ENCODE measurements at regions not wholly inside any gene's neighbourhood (a gene's known extent, or its start where the extent isn't known, plus 50 kb on each side); places are given as distances from the start of the nearest gene placed in this dataset.
A peak's percentile ranks its signal among the peaks of the same experiment; 100 is the strongest.

DNA sequence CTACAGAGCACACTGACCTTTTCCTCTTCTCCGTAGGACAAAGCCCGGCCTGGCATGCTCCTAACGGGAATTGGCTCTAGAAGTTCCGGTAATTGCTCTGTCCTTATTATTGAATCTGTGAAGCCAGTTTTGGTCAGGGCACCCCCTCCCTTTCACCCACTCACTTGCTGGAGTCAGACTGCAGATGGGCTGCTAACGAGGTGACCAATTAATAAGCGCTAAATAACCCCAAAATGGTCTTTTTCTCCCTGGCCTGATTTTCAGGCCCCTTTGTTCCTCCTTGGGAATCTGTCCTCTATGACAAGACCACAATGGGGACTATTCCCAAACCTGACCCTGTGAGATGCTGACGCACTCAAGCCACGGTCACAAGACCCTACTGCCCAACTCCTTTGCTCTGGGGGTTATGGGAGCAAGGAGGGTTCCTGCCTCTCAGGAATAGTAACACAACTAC is 610.0 kb upstream of the CADM1 start:
- FAIRE-seq (no peak), DNase-seq (ENCODE audit: insufficient read length, low spot score) (no peak)

DNA sequence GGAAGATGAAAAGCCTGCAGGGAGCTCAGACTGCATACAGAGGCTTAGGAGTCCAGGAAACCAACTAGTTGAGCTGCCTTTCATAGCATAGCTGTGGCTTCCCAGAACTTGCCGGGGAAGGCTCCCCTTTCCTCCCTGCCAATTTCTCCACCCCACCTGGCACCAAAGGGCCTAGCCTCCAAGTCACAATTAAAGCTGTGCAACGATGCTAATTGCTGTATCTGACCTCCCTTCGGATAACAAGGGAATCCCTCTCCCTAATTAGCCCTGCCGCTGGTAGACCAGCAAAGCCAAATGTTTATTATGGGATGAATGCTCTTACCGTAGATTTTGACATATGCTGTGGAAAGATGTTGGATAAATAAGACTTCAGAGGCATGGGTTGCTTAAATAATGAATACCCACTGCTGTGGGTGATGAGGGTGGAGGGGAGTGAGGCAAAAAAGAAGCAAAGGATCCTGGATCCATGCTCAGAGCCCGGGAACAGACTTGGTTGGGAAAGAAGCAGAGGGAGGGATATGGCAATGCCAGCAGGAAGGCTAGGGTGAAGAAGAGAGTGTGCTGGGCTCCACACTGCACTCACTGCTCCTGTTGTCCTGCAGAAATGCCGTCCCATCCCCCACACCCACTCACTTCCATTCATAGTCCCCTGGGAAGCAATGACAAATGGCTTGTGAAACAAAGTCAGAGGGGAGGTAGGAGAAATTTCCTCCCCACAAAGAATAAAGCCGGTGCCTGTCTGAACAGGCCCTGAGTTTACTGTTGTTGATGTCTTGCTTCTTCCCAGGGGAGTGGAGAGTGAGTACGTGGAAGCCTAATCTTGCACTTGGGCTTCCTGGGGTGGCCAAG is 608.1 kb upstream of the CADM1 start:
- FAIRE-seq (no peak), DNase-seq (ENCODE audit: insufficient read length, low spot score) (no peak)

DNA sequence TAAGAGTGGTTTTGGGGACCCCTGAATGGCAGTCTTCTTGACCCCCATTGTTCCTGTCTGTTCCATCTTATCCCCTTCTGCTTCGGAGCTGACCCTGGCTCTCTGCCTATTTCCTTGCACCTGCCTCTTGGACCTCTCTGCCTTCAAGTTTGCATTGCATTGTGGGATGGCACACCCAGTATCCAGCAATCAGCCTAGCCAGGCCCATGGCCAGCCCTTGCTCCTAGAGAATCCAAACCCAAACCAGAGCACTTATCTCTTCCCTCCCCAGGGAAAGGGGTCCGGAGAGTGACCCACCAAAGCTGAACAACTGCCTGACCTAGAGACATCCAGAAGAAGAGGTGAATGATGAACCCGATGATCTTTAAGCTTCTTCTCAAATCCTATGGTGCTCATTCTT is 607.3 kb upstream of the CADM1 start:
- FAIRE-seq = no peak
- no peak for DNase-seq (ENCODE audit: insufficient read length, low spot score)

DNA sequence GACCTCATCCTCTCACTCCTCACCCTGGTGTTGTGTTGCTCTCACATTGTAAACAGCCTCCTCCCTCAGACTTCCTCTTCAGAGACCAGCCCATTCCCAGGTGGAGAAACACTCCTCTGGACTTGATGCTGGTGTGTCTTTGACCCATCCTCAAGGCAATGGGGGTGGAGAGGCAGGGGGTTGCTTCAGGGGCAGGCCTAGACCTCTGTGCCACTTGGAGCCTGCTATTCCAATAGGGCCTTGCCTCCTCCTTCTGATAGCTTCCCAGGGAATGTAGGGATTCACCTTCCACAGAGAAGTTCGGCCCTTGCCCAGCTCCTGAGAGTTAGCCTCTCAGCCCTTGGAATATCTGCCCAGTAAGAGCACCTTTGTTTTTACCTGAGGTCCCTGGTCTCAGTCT is 606.6 kb upstream of the CADM1 start:
- FAIRE-seq (no peak), DNase-seq (ENCODE audit: insufficient read length, low spot score) (no peak)

DNA sequence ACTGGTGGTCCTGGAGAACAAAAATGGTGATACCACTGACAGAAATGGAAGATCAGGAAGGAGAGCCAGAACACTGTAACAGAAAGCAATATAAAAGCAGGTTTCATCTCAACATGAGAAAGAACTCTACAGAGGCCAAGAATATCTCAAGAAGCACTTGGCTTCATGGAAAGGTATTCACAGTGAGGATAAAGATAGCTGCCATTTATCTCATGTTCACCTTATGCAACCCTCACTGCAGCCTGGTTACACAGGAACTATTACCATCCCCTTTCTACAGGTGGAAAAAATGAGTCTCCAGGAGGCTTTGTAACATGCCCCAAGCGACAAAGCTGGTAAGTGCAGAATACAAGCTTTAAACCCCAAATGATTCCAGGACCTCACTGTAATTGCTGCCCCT is 606.1 kb upstream of the CADM1 start:
- no peak for FAIRE-seq
- DNase-seq (ENCODE audit: insufficient read length, low spot score) = no peak

DNA sequence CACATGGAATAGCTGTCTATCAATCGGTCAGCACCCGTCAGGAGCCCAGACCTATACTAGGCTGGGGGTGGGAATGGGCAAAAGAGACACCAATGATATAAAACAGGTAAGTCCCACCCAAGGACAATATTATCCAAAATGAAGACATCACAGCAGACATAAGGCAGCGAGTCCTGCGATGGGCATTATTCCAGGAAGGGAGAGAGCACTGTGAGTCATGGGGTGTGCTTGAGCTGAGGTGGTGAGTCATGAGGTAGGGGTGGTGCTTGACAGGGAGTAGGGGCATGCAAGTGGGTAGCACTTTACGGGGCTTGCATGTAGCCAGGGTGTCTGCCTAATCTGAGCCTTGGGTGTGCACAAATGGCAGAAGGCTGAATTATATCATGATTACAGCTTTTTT is 605.0 kb upstream of the CADM1 start:
- peak; percentile 32 for DNase-seq (ENCODE audit: insufficient read length, low spot score)
- peak; percentile 26 for FAIRE-seq

DNA sequence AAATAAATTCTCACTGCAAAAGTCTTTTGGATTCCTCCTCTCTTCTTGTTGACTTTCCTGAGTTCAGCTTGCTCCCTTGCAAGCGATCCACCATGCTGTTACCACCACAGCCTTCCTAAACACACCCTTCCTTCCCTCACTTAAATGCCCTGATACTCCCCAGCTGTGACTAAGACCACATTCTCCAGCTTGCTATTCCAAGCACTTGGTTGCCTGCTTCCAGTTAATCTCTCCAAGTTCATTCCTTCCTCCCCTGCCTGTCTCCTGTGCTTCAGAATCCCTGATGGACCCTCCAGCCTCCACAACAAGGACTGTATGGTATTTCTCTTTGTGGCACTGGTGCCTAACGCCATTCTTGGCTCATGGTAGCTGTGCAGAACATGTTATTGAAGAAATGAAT is 603.9 kb upstream of the CADM1 start:
- FAIRE-seq = no peak
- no peak for DNase-seq (ENCODE audit: insufficient read length, low spot score)

DNA sequence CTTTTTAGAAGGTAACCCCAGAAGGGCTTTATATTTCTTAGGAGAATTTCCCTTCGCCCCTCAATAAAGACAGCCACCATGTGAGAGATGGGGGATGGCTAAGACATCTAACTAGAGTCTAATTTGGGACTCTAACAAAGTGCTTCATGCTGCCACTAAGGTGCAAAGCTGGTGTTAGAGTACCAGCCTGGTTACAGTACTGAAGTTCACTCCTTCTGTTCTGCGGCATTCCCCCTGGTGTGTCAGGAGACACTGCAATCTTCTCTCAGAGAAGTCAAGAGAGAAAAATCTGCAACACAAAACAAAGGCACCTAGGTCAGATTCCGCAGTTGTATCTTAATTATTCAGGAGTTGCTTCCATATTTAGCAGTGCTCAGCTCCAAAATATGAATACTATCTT is 603.0 kb upstream of the CADM1 start:
- DNase-seq (ENCODE audit: insufficient read length, low spot score) (no peak), FAIRE-seq (no peak)

DNA sequence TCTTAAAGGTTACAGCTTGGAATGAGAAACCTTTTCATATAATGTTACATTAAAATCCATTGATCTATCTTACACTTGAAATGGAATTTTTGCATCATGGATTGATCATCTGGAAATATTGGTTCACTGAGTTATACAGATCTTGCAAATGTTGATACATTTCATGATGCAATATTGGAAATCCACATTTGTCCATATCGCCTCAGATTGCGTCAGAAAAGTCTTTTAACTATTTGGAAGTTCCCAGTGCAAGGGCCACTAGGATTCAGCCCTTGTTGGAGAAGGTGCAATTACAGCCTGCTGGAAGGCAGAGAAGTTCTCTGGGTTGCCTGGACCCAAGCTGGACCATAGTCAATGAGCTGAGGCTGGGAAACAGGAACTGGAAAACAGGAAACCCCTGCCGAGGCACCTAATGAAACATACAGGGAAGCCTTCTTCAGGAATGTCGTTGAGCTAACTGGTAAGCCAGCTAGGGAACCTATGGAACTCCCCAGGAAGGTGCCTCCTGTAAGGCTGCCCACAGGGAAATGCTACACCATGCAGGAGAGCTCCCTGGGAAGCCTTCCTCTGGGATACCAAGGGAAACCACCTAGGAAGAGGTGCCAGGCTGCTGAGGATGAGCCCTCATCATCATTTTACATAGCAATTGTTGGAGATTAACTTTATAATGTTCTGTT is 600.4 kb upstream of the CADM1 start:
- FAIRE-seq (no peak), DNase-seq (ENCODE audit: insufficient read length, low spot score) (no peak)

DNA sequence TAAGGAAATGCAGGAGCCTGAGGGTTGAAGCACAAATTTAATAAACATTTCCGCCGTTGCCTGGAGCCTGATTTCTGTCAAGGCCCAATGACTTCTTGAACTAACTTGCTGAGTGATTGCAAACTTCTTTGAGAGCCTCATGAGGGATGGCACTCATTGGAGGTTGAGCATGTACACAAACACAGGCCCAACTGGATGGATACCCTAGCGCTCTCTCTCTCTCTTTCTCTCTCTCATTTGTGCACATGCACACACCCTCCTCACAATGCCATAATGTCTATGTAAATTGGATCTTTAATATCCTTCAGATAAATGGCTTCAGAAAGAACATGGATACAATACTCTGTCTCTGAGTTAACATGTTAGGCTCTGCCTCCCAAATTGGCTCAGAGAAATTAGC is 597.7 kb upstream of the CADM1 start:
- FAIRE-seq (no peak), DNase-seq (ENCODE audit: insufficient read length, low spot score) (no peak)

DNA sequence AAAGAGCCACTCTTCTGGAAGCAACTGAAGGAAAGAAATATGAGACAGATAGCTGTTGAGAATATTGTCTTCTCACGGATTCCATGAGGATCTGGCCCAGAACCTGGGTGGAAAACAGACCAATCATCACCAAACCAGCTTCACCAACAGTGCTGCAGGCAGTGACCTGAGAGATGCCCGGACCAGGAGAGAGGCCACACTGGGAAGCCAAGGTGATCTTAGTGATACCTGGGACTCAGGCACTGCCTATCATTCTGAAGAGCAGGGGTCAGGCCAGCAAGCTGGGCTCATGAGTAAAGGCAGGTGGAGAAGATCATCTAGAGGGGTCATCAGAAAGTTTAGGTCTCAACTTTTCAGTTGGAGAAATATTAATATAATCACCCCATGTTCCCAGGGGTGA is 595.8 kb upstream of the CADM1 start:
- FAIRE-seq (no peak), DNase-seq (ENCODE audit: insufficient read length, low spot score) (no peak)

DNA sequence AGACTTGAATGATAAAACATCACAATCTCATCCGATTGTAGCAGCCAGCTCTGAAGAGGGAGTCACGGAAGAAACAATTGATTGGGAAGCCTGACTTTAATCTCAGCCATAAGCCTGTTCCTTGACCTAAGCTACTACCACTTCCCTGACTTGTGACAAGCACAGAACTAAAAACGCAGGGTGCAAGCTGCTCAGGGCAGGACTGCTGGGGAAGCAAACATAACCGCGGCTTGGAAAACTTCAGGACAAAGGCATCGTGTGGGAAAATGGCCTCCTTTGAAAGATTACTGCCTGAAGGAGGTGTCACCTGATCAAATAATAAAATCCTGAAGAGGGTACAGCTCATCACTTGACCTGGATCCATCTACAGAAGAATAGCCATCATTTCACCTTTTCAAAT is 595.3 kb upstream of the CADM1 start:
- FAIRE-seq = no peak
- no peak for DNase-seq (ENCODE audit: insufficient read length, low spot score)

DNA sequence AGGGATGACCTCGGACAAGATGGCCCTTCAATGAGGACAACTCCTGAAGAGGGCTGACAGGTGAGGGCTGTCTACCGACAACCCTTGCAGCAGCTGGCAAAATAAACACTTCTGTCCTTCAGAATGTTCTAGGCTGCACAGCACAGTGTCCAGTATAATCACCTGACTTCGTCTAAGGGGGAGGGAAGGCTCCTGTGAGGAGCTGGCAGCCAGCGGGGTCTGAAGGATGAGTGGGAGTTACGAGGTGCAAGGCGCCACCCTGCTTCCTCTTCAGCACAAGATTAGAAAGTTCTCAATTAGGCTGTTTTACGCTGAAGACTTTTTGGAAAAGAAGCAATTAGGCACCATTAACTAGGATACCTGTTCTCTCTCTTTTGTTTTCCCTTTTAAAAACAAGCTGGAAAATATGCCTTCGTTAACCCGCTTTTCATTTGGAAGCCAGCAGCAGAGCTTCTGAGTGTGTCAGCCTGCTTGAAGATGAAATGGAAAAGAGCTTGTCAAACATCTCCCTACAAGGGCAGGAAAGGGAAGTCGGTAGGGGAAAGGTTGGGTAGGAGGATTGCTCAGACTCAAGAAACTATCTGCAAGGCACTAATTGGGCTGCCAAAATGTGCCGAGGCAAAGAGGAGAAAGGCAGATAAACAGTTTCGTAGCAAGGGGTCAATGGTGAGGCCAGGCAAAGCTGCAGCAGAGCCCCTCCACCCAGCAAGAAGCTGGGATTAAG is 592.2 kb upstream of the CADM1 start:
- DNase-seq (ENCODE audit: insufficient read length, low spot score) = no peak

DNA sequence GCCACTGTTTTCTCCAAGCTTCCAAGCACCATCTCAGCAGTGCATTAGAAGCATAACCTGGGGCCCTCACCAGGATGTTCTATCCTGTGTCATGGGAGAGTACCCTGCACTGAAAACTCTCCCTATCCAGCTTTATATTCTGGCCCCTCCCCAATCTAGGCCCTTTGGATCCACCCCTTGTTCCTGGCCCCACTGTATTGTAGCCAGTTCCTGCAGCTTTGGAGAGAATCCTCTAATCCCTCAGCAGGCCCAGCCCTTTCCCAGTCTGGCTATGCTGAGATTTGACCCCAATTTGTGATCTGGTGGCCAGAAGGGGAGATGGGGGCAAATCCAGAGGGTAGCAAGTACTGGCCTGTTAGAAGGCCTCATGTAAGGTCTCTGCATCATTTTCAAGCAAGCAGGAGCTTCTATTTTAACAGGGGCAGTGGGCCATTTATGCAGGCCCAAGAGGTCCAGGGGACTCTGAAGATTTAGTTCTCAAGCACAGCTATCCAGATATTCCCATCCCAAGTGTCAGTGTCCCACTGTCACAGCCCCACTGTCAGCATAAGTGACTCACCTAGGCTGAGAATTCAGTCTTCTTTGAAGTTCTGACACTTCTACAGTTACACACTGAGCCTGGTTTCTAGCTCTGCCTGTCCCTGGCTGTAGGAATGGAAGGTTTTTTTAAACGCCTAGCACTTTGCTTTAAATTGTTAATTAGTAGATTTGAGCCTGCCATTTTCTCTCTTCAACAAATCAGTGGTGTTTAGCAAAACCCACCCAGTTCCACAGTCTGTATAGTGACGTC is 589.5 kb upstream of the CADM1 start:
- FAIRE-seq (no peak), DNase-seq (ENCODE audit: insufficient read length, low spot score) (no peak)

More for the DNA sequence above, 592.2 kb upstream of the CADM1 start:
- FAIRE-seq = no peak

DNA sequence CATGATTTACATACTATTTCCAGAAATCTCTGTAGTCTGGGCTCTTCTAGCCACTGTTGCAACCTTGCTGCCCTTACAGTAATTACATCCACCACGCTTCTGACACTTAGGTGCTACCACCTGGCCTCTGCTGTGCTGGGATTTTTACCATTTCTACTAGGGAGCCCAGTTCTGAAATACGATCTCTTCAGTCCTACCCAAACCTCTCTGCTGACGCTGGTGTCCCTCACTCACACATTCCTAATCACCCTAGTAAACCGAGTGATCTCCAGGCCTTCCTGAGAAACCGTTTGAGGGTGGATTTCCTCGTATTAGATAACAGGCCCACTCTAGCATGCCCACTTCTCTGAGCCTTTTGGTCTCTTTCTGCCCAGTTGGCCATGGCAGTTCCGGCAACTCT is 588.9 kb upstream of the CADM1 start:
- no peak for FAIRE-seq

DNA sequence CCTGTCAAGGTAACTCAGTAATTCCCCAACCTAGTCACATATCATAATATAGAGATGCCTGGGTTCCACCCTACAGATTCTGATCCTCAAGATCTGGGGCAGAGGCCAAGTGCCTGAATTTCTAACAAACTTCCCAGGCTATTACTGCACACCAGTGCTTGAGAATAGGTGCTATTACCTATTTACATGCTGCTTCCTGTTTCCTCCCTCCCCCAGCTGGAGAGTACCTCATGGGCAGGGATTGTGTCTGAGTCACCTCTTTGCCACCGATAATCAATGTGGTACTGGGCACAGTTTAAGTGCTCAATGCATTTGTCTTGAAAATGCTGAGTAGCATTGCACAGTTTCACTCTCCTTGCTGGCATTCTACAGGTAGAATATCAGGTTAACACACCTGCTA is 582.2 kb upstream of the CADM1 start:
- DNase-seq (ENCODE audit: insufficient read length, low spot score) = no peak
- no peak for FAIRE-seq

More for the DNA sequence above, 588.9 kb upstream of the CADM1 start:
- DNase-seq (ENCODE audit: insufficient read length, low spot score) = no peak

DNA sequence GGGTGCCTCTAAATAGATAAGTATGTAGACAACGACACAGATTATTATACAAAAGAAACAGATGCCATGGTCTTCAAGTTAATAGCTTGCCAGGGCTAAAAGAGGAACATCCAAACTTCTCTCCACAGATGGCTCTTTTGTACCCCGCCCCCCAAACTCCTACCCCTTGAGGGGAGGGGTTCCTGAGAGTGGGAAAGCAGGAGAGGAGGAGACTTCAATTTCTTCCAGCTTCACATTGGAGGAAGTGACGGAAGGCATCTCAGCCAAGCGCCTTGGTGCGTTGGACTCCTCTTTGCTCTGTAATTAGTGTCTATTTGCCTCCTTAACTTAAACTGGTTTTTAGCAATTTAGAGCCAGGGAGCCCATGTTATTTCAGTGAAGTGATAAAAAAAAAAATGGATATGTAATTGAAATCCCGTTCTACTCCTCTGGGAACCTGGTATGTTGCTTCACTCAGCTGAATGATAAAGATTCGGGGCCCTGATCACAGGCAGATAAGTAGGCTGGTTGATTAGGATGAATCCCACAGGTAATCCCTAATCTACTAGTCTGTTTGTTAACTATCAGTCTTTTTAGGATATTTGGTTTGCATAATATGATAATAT is 580.9 kb upstream of the CADM1 start:
- FAIRE-seq (no peak), DNase-seq (ENCODE audit: insufficient read length, low spot score) (no peak)

DNA sequence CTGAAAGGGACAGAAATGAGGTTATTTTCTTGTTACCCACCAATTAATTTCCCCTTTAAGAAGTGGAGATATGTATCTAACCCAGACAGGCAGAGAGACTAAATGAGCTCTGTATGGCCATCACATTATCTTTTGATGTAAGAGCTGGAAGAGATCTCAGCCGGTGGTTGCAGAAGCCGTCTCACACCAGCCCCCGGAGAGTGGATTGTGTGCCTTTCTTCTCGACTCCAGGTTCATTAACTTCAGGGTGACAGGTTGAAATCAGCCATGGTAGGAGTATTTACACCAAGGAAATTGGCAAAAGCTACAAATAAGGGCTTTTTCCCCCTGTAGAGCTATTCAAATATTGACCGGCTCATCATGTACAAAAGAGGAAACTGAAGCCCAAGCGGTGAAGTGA is 580.3 kb upstream of the CADM1 start:
- DNase-seq (ENCODE audit: insufficient read length, low spot score) = no peak
- no peak for FAIRE-seq

DNA sequence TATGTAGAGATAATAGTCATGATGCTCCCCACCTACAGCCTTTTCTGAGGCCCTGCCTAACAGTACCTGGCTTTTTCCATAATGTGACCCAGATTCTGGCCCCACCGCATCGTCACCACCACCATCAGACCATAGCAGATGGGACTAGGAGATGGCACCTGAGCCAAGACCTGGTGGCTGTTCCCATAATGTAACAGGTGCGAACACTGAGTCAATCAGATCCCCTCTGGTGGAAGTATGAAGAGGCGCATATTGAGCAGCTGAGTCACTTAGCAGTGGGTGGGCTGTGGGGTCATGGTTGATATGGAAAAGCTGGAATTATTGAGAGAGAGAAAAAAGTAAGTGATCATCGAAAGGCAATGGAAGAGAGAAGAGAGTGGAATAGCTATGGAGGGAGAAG is 578.0 kb upstream of the CADM1 start:
- no peak for DNase-seq (ENCODE audit: insufficient read length, low spot score)
- no peak for FAIRE-seq

DNA sequence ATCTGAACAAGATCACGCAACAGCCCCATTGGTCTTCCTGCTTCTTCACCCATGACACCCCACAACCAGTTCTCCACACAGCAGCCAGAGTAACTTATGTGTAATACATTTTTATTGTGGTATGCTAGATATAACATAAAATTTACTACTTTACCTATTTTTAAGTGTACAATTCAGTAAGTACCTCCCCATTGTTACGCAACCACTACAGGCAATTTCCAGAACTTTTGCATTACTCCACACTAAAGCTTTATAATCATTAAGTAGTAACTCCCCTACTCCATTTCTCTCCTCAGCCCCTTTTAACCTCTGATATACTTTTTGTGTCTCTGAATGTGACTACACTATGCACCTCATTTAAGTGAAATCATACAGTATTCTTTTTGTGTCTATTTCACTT is 575.4 kb upstream of the CADM1 start:
- DNase-seq (ENCODE audit: insufficient read length, low spot score) (no peak), FAIRE-seq (no peak)
